ENCODE measurements at regions not wholly inside any gene's neighbourhood (a gene's known extent, or its start where the extent isn't known, plus 50 kb on each side); places are given as distances from the start of the nearest gene placed in this dataset.
"Not testable (repeated sequence)": the region's sequence is repeated elsewhere in the genome, so short reads cannot be mapped to it uniquely, and the experiment has no call there.

DNA sequence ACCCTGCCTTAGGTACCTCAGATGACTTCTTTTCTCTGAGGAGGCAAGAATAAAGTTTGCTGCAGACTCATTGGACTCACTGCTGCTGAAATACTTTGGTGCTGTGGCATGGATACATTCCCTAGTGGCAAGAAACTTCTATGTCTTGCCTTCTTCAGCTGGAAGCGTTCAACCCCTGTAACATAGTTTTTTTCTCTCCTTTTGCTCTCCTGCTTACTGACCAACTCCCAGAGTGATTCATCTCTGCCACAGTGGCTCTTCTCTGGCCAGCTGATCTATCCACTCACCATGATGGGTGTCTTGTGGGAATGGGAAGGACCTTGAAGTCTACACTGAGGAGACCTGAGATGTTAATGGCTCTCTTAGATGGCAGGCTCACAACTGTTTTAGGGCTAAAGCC, 309.3 kb upstream of the LRRTM4 start:
- Histone ChIP-seq H3K36me3 (ENCODE audit: control insufficient read depth, insufficient read depth, low read length) (peaks cover 3% of the 10 kb centered on the region), H3K4me1 (ENCODE audit: control insufficient read depth, insufficient read depth, low read length) (no peaks in the 10 kb centered on the region), H3K27ac (ENCODE audit: insufficient read depth, low read depth, low read length, poor library complexity, severe bottlenecking) (no peak overlapping the region), H3K4me3 (ENCODE audit: insufficient read depth, low read depth, low read length) (no peak overlapping the region), H3K9me3 (ENCODE audit: control insufficient read depth, low read length) (no peaks in the 10 kb centered on the region), H3K27me3 (ENCODE audit: control insufficient read depth, insufficient read depth, low read length, poor library complexity, severe bottlenecking) (no peaks in the 10 kb centered on the region)
- WGBS, 2 experiments: 86 to 94% methylated on average over 1 of the region's 1 CpG

DNA sequence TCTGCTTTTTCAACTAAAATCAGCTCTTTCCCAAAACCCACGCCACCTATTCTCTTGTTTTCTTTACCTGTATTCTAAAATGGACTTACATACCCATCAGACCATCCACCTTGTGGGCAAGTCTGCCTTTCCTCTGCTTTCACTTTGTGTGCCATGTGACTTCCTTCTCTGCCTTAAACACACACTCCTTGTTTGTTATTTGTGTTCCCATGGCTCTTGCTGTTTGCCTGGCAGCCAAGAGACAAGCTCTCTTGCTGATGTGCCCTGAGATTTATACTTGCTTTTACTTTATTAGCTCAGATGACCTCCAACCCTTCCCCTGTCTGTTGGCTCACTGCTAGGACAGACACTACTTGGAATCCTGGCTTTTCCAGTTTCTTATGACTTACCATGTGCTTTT, 309.7 kb upstream of the LRRTM4 start:
- Histone ChIP-seq H3K4me1 (ENCODE audit: control insufficient read depth, insufficient read depth, low read length) (no peaks in the 10 kb centered on the region), H3K27me3 (ENCODE audit: control insufficient read depth, insufficient read depth, low read length, poor library complexity, severe bottlenecking) (no peaks in the 10 kb centered on the region)
- WGBS, 2 experiments: 87 to 90% methylated on average over 1 of the region's 1 CpG

DNA sequence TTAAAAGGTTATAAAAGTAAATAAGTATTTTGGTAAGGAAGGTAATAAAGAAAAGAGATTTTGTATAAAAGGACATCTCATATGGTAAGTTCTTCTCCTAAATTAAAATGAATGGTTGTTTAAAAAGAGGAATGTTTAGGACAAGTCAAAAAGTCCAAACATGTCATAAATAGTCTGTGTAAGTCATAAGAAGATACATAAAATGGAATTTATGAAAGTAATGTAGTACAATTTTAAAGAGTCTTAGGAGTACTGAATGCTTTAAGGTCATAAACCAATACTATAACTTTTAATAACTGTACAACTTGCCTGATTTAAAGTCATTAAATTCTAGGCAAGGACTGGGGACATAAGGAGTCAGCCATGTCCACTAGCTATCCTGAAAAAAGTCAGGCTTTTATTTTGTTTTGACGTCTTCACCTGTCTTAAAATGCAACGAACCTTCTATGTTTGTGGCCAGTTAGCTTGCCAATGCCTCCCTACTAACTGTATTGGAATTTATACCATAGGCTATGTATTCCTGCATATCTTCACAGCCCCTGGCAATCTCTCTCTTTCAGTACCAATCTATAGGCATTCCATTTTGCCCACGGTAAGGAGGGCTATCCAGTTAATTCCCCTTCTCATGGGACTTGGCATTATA, 312.3 kb upstream of the LRRTM4 start:
- H3K4me3 ChIP-seq (ENCODE audit: insufficient read depth, low read depth, low read length): no peak overlapping the region
- peaks cover 3% of the 10 kb centered on the region for H3K36me3 ChIP-seq (ENCODE audit: control insufficient read depth, insufficient read depth, low read length)
- 90 to 92% methylated on average over 3 of the region's 3 CpGs for WGBS, 2 experiments
- H3K4me1 ChIP-seq (ENCODE audit: control insufficient read depth, insufficient read depth, low read length): no peaks in the 10 kb centered on the region
- no peak overlapping the region for H3K27ac ChIP-seq (ENCODE audit: insufficient read depth, low read depth, low read length, poor library complexity, severe bottlenecking)
- no peaks in the 10 kb centered on the region for H3K27me3 ChIP-seq (ENCODE audit: control insufficient read depth, insufficient read depth, low read length, poor library complexity, severe bottlenecking)
- peaks cover 2% of the 10 kb centered on the region for H3K9me3 ChIP-seq (ENCODE audit: control insufficient read depth, low read length)

More for the DNA sequence above, 309.7 kb upstream of the LRRTM4 start:
- Histone ChIP-seq H3K9me3 (ENCODE audit: control insufficient read depth, low read length) (no peaks in the 10 kb centered on the region), H3K4me3 (ENCODE audit: insufficient read depth, low read depth, low read length) (no peak overlapping the region), H3K27ac (ENCODE audit: insufficient read depth, low read depth, low read length, poor library complexity, severe bottlenecking) (no peak overlapping the region), H3K36me3 (ENCODE audit: control insufficient read depth, insufficient read depth, low read length) (peaks cover 3% of the 10 kb centered on the region)

DNA sequence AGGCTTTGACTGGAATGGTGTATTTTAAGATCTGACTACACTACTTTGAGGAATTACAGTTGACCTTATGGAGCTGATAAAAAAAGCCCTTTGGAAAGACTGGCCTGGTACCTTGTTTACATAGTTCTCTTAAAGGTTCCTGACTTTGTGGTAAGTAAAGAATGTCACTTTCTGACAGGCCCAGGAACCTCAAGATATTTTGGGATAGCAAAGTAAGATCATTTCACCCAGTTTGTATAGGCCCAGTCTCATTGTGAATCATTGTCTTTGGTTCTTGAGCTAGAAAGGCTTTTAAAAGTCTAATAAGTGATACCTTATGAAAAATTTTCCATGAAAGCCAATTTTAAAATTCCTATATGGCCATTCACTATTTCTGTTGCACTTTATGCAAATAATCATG, 316.3 kb upstream of the LRRTM4 start:
- H3K27me3 ChIP-seq (ENCODE audit: control insufficient read depth, insufficient read depth, low read length, poor library complexity, severe bottlenecking): no peaks in the 10 kb centered on the region
- H3K9me3 ChIP-seq (ENCODE audit: control insufficient read depth, low read length): peaks cover 2% of the 10 kb centered on the region
- no peak overlapping the region for H3K27ac ChIP-seq (ENCODE audit: insufficient read depth, low read depth, low read length, poor library complexity, severe bottlenecking)
- peaks cover 3% of the 10 kb centered on the region for H3K36me3 ChIP-seq (ENCODE audit: control insufficient read depth, insufficient read depth, low read length)
- H3K4me3 ChIP-seq (ENCODE audit: insufficient read depth, low read depth, low read length): no peak overlapping the region
- H3K4me1 ChIP-seq (ENCODE audit: control insufficient read depth, insufficient read depth, low read length): no peaks in the 10 kb centered on the region

DNA sequence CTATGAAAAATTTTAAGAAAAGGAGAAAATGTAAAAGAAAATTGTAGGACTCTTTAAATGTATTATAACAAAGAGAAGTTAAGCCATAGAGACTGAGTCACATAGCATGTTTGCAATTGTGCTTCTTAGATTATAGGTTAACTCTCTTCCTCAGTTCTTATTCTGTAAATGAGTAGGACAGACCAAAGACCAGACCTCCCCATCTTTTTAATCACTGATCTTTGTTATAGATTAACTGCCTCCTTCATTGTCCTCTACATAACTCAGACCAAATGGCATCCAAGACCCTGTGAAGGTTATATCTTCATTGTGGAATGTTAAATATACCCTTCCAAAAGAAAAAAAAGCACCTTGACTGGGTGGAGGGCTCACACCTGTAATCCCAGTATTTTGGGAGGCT, 316.9 kb upstream of the LRRTM4 start:
- H3K27me3 ChIP-seq (ENCODE audit: control insufficient read depth, insufficient read depth, low read length, poor library complexity, severe bottlenecking): no peaks in the 10 kb centered on the region
- H3K9me3 ChIP-seq (ENCODE audit: control insufficient read depth, low read length): peaks cover 2% of the 10 kb centered on the region
- H3K36me3 ChIP-seq (ENCODE audit: control insufficient read depth, insufficient read depth, low read length): no peaks in the 10 kb centered on the region
- no peak overlapping the region for H3K27ac ChIP-seq (ENCODE audit: insufficient read depth, low read depth, low read length, poor library complexity, severe bottlenecking)
- no peak overlapping the region for H3K4me3 ChIP-seq (ENCODE audit: insufficient read depth, low read depth, low read length)
- no peaks in the 10 kb centered on the region for H3K4me1 ChIP-seq (ENCODE audit: control insufficient read depth, insufficient read depth, low read length)

DNA sequence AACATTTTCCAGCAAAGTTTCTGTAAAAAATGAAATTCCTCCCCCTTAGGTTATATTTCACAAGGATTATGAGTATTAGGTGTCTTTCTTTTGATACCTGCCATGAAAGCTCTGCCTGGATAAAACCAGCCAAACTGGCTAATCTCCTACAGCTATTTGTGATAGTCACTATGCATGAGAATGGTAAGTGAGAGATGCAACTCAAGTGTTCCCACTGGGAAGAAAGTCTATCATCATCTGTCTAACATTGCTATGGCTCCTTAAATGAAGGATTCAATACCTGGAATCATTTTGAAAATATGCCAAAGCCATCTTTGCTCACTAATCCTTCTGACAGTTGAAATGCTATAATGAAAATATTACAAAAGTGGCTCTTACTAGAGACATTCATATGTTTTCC, 339.9 kb upstream of the LRRTM4 start:
- H3K4me3 ChIP-seq (ENCODE audit: insufficient read depth, low read depth, low read length): no peak overlapping the region
- no peaks in the 10 kb centered on the region for H3K9me3 ChIP-seq (ENCODE audit: control insufficient read depth, low read length)
- no peak overlapping the region for H3K27ac ChIP-seq (ENCODE audit: insufficient read depth, low read depth, low read length, poor library complexity, severe bottlenecking)
- no peaks in the 10 kb centered on the region for H3K36me3 ChIP-seq (ENCODE audit: control insufficient read depth, insufficient read depth, low read length)
- no peaks in the 10 kb centered on the region for H3K27me3 ChIP-seq (ENCODE audit: control insufficient read depth, insufficient read depth, low read length, poor library complexity, severe bottlenecking)
- no peaks in the 10 kb centered on the region for H3K4me1 ChIP-seq (ENCODE audit: control insufficient read depth, insufficient read depth, low read length)

DNA sequence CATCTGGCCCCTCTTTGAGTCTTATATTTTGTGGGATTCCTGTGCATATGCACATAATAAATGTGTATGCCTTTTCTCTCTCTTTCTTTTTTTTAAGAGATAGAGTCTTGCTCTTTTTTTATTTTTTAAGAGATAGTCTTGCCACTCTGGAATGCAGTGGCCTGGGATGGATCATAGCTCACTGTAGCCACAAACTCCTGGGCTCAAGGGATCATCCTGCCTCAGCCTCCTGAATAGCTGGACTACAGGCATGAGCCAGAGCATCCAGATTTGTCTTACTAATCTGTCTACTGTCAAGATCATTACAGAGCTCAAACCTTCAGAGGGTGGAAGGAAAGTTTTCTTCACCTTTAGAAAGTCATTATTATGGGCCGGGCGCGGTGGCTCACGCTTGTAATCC, 342.2 kb upstream of the LRRTM4 start:
- WGBS, 2 experiments: 95 to 100% methylated on average over 4 of the region's 4 CpGs
- no peak overlapping the region for H3K27ac ChIP-seq (ENCODE audit: insufficient read depth, low read depth, low read length, poor library complexity, severe bottlenecking)
- H3K4me1 ChIP-seq (ENCODE audit: control insufficient read depth, insufficient read depth, low read length): no peaks in the 10 kb centered on the region
- H3K9me3 ChIP-seq (ENCODE audit: control insufficient read depth, low read length): no peaks in the 10 kb centered on the region
- no peaks in the 10 kb centered on the region for H3K36me3 ChIP-seq (ENCODE audit: control insufficient read depth, insufficient read depth, low read length)
- H3K27me3 ChIP-seq (ENCODE audit: control insufficient read depth, insufficient read depth, low read length, poor library complexity, severe bottlenecking): no peaks in the 10 kb centered on the region
- H3K4me3 ChIP-seq (ENCODE audit: insufficient read depth, low read depth, low read length): no peak overlapping the region

DNA sequence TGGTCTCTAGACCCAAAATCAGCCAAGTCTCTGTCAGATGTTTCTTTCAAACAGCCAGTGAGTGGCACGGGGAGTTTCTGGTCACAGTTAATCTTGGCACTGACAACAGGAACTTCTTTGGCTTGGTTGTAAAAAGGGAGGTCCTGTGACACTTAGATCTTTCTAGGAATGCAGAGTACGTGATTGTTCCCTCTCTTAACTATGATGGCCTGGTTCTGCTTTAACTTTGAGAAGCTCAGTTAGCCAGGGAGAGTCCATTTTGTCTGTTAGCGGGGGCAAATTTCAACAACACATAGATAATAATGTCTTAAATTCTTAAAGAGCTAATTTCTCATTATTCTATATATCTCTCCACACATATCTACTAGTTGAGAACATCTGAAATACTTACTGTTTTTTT, 344.5 kb upstream of the LRRTM4 start:
- H3K4me3 ChIP-seq (ENCODE audit: insufficient read depth, low read depth, low read length): no peak overlapping the region
- 74 to 83% methylated on average over 2 to 3 of the region's 3 CpGs for WGBS, 2 experiments
- H3K9me3 ChIP-seq (ENCODE audit: control insufficient read depth, low read length): no peaks in the 10 kb centered on the region
- no peaks in the 10 kb centered on the region for H3K36me3 ChIP-seq (ENCODE audit: control insufficient read depth, insufficient read depth, low read length)
- no peak overlapping the region for H3K27ac ChIP-seq (ENCODE audit: insufficient read depth, low read depth, low read length, poor library complexity, severe bottlenecking)
- no peaks in the 10 kb centered on the region for H3K27me3 ChIP-seq (ENCODE audit: control insufficient read depth, insufficient read depth, low read length, poor library complexity, severe bottlenecking)
- no peaks in the 10 kb centered on the region for H3K4me1 ChIP-seq (ENCODE audit: control insufficient read depth, insufficient read depth, low read length)

DNA sequence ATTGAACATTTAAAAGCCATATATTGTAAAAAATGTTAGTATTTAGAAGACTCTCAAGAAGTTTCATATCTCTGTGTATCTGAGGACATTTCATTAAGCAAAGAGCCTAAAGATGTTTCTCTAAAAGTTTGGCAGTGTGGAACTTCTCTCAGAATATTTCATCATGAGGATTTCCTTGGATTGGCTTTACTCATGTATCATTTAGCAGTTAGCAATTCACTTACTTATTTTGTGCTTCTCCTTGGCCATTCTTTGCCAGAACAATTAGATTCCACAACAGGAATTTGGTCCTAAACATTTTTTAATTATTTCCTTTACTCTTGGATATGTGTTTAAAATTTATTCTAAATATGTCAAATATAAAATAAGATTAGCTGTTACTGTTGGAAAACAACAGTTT, 345.0 kb upstream of the LRRTM4 start:
- no peaks in the 10 kb centered on the region for H3K36me3 ChIP-seq (ENCODE audit: control insufficient read depth, insufficient read depth, low read length)
- no peak overlapping the region for H3K4me3 ChIP-seq (ENCODE audit: insufficient read depth, low read depth, low read length)
- H3K27ac ChIP-seq (ENCODE audit: insufficient read depth, low read depth, low read length, poor library complexity, severe bottlenecking): no peak overlapping the region
- no peaks in the 10 kb centered on the region for H3K9me3 ChIP-seq (ENCODE audit: control insufficient read depth, low read length)
- H3K4me1 ChIP-seq (ENCODE audit: control insufficient read depth, insufficient read depth, low read length): no peaks in the 10 kb centered on the region
- H3K27me3 ChIP-seq (ENCODE audit: control insufficient read depth, insufficient read depth, low read length, poor library complexity, severe bottlenecking): no peaks in the 10 kb centered on the region

DNA sequence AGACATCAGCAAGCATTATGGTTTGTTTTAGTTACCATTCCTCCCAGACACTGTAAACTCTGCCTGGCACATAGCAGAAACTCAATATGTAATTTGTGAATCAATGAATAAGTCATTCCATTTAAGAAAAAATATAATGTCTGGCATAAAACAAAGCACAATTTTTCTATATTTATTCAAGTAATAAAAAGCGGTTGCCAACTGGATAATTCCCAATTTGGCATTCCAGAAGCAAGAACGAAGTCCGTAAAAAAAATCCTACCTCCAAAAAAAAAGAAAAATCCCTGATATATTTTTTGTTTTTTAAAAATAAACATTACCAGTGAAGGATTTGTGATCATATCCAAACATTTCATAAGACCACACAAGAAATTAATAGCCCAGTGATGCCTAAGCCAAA, 351.3 kb upstream of the LRRTM4 start:
- Histone ChIP-seq H3K4me3 (ENCODE audit: insufficient read depth, low read depth, low read length) (no peak overlapping the region), H3K27ac (ENCODE audit: insufficient read depth, low read depth, low read length, poor library complexity, severe bottlenecking) (no peak overlapping the region), H3K9me3 (ENCODE audit: control insufficient read depth, low read length) (no peaks in the 10 kb centered on the region), H3K27me3 (ENCODE audit: control insufficient read depth, insufficient read depth, low read length, poor library complexity, severe bottlenecking) (no peaks in the 10 kb centered on the region), H3K4me1 (ENCODE audit: control insufficient read depth, insufficient read depth, low read length) (no peaks in the 10 kb centered on the region), H3K36me3 (ENCODE audit: control insufficient read depth, insufficient read depth, low read length) (no peaks in the 10 kb centered on the region)
- 100% methylated on average over 2 of the region's 3 CpGs; no CpG with 5 or more reads in 1 of the 2 experiments for WGBS, 2 experiments

DNA sequence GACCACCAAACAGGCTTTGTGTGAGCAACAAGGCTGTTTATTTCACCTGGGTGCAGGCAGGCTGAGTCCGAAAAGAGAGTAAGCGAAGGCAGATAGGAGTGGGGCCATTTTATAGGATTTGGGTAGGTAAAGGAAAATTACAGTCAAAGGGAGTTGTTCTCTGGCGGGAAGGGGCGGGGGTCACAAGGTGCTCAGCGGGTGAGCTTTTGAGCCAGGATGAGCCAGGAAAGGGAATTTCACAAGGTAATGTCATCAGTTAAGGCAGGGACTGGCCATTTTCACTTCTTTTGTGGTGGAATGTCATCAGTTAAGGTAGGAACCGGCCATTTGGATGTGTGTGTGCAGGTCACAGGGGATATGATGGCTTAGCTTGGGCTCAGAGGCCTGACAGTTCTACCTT, 378.0 kb upstream of the LRRTM4 start:
- H3K9me3 ChIP-seq (ENCODE audit: control insufficient read depth, low read length); H3K36me3 ChIP-seq (ENCODE audit: control insufficient read depth, insufficient read depth, low read length); H3K4me1 ChIP-seq (ENCODE audit: control insufficient read depth, insufficient read depth, low read length); H3K27me3 ChIP-seq (ENCODE audit: control insufficient read depth, insufficient read depth, low read length, poor library complexity, severe bottlenecking); H3K4me3 ChIP-seq (ENCODE audit: insufficient read depth, low read depth, low read length); H3K27ac ChIP-seq (ENCODE audit: insufficient read depth, low read depth, low read length, poor library complexity, severe bottlenecking): not testable (repeated sequence)
- 84 to 86% methylated on average over 6 of the region's 6 CpGs for WGBS, 2 experiments
